ENCODE measurements at regions not wholly inside any gene's neighbourhood (a gene's known extent, or its start where the extent isn't known, plus 50 kb on each side); places are given as distances from the start of the nearest gene placed in this dataset.

- Histone ChIP-seq H3K36me3 (no peaks in the 10 kb centered on the region), H3K4me1 (no peaks in the 10 kb centered on the region), H3K4me3 (no peak overlapping the region), H3K9me3 (no peaks in the 10 kb centered on the region), H3K27ac (no peak overlapping the region), H3K27me3 (no peaks in the 10 kb centered on the region)
- no peak for DNase-seq
- no peak for TF ChIP-seq EP300 (IDR thresholded peaks at IDR 0.05)
- TF ChIP-seq CTCF (IDR thresholded peaks at IDR 0.05): no peak
- TF ChIP-seq POLR2A (IDR thresholded peaks at IDR 0.05): no peak
- TF ChIP-seq POLR2AphosphoS5 (IDR thresholded peaks at IDR 0.05): no peak
- WGBS, 2 donors: 90% methylated on average over 4 of the region's 4 CpGs
- no peak for ATAC-seq (ENCODE audit: low FRiP score in 2 of 2)
Observed at GRCh38 chr16:7278636-7279035, 54.0 kb upstream of the RBFOX1 start.

DNA sequence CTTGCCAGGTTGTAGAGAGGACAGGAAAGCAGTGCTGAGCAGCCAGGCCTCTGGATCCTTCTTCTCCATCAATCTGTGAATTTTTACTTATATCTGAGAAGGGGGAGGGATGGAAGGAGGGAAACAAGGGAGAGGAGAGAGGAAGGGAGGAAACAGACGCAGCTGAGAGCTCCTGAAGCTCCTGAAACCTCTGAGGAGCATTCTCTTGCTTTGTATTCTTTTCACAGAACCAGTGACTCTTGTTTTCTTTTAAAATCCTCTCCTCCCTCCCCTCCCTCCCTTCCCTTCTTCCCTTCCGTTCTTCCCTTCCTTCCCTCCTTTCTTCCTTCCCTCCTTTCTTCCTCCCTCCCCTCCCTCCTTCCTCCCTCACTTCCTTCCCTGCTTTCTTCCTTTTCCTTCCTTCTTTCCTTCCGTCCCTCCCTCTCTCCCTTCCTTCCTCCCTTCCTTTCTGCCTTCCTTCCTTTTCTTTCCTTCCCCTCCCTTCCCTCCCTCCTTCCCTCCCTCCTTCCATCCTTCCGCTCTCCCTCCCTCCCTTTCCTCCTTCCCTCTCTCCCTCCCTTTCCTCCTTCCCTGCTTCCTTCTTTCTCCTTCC is 60.0 kb upstream of the RBFOX1 start:
- TF ChIP-seq POLR2AphosphoS5 (IDR thresholded peaks at IDR 0.05): no peak
- no peak for TF ChIP-seq EP300 (IDR thresholded peaks at IDR 0.05)
- no peak for TF ChIP-seq POLR2A (IDR thresholded peaks at IDR 0.05)
- no peak for TF ChIP-seq CTCF (IDR thresholded peaks at IDR 0.05)
- ATAC-seq (ENCODE audit: low FRiP score in 2 of 2) (no peak), DNase-seq (no peak)
- no peaks in the 10 kb centered on the region for H3K27me3 ChIP-seq
- WGBS, 2 donors: 67 to 80% methylated on average over 4 of the region's 4 CpGs
- H3K36me3 ChIP-seq: no peaks in the 10 kb centered on the region
- no peak overlapping the region for H3K27ac ChIP-seq
- no peaks in the 10 kb centered on the region for H3K4me1 ChIP-seq
- H3K9me3 ChIP-seq: no peaks in the 10 kb centered on the region
- no peak overlapping the region for H3K4me3 ChIP-seq

GRCh38 chr16:7271486-7271885 is 61.2 kb upstream of the RBFOX1 start:
- H3K9me3 ChIP-seq: no peaks in the 10 kb centered on the region
- no peak overlapping the region for H3K4me3 ChIP-seq
- 84 to 85% methylated on average over 5 of the region's 5 CpGs for WGBS, 2 donors
- H3K27me3 ChIP-seq: no peaks in the 10 kb centered on the region
- no peaks in the 10 kb centered on the region for H3K4me1 ChIP-seq
- no peaks in the 10 kb centered on the region for H3K36me3 ChIP-seq
- DNase-seq (no peak), ATAC-seq (ENCODE audit: low FRiP score in 2 of 2) (no peak)
- H3K27ac ChIP-seq: no peak overlapping the region
- TF ChIP-seq CTCF (IDR thresholded peaks at IDR 0.05): no peak
- TF ChIP-seq EP300 (IDR thresholded peaks at IDR 0.05): no peak
- TF ChIP-seq POLR2A (IDR thresholded peaks at IDR 0.05): no peak
- TF ChIP-seq POLR2AphosphoS5 (IDR thresholded peaks at IDR 0.05): no peak

GRCh38 chr16:7270823-7271222 is 61.8 kb upstream of the RBFOX1 start:
- Histone ChIP-seq H3K4me1 (no peaks in the 10 kb centered on the region), H3K4me3 (no peak overlapping the region), H3K27ac (no peak overlapping the region), H3K27me3 (no peaks in the 10 kb centered on the region), H3K9me3 (no peaks in the 10 kb centered on the region), H3K36me3 (no peaks in the 10 kb centered on the region)
- DNase-seq (no peak), ATAC-seq (ENCODE audit: low FRiP score in 2 of 2) (no peak)
- TF ChIP-seq EP300 (IDR thresholded peaks at IDR 0.05): no peak
- no peak for TF ChIP-seq CTCF (IDR thresholded peaks at IDR 0.05)
- no peak for TF ChIP-seq POLR2AphosphoS5 (IDR thresholded peaks at IDR 0.05)
- TF ChIP-seq POLR2A (IDR thresholded peaks at IDR 0.05): no peak
- WGBS, 2 donors: 78% methylated on average over 3 of the region's 3 CpGs

- Histone ChIP-seq H3K4me1 (no peaks in the 10 kb centered on the region), H3K36me3 (no peaks in the 10 kb centered on the region), H3K4me3 (no peak overlapping the region), H3K27me3 (no peaks in the 10 kb centered on the region), H3K9me3 (no peaks in the 10 kb centered on the region), H3K27ac (no peak overlapping the region)
- TF ChIP-seq POLR2A (IDR thresholded peaks at IDR 0.05) (no peak), POLR2AphosphoS5 (IDR thresholded peaks at IDR 0.05) (no peak), EP300 (IDR thresholded peaks at IDR 0.05) (no peak), CTCF (IDR thresholded peaks at IDR 0.05) (no peak)
- ATAC-seq (ENCODE audit: low FRiP score in 2 of 2) (no peak), DNase-seq (no peak)
- WGBS, 2 donors: 61 to 62% methylated on average over 4 of the region's 4 CpGs
Observed at GRCh38 chr16:7270006-7270405, 62.6 kb upstream of the RBFOX1 start.
